GM13977 (cell line): ENCODE measurements at regions not wholly inside any gene's neighbourhood (a gene's known extent, or its start where the extent isn't known, plus 50 kb on each side); places are given as distances from the start of the nearest gene placed in this dataset.
"Not testable (repeated sequence)": the region's sequence is repeated elsewhere in the genome, so short reads cannot be mapped to it uniquely, and the experiment has no call there.

ENCODE experiments used
- DNase-seq: peaks from one replicate; pipeline ENCODE4 v3.0.0; 2012; ENCODE audit warnings: low spot score
- in situ Hi-C: fragments of 300-500 bp; cut with MboI; formaldehyde crosslinking; loops from one replicate; pipeline ENCODE4 v1.12.0; 2022; ENCODE audit warnings: low sequenced_read_pairs, low pct_unique_long_range_greater_than_20kb, mixed read lengths, inconsistent platforms; ENCODE audit not compliant: unreplicated experiment
- TF ChIP-seq, protein P1 (sequence below): IDR thresholded peaks from 2 replicates; pipeline ENCODE4 v1.5.1; 2012; ENCODE audit warnings: mild to moderate bottlenecking, control low read depth; ENCODE audit not compliant: insufficient read depth; ENCODE audit errors: extremely low read depth, missing control alignments

- in situ Hi-C loops = no loop called here
- TF ChIP-seq, protein P1, sequence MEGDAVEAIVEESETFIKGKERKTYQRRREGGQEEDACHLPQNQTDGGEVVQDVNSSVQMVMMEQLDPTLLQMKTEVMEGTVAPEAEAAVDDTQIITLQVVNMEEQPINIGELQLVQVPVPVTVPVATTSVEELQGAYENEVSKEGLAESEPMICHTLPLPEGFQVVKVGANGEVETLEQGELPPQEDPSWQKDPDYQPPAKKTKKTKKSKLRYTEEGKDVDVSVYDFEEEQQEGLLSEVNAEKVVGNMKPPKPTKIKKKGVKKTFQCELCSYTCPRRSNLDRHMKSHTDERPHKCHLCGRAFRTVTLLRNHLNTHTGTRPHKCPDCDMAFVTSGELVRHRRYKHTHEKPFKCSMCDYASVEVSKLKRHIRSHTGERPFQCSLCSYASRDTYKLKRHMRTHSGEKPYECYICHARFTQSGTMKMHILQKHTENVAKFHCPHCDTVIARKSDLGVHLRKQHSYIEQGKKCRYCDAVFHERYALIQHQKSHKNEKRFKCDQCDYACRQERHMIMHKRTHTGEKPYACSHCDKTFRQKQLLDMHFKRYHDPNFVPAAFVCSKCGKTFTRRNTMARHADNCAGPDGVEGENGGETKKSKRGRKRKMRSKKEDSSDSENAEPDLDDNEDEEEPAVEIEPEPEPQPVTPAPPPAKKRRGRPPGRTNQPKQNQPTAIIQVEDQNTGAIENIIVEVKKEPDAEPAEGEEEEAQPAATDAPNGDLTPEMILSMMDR = no peak
- DNase-seq = no peak
These were observed 304.9 kb downstream of the PCDH20 start for GRCh38 chr13:61110732-61111131.

- no peak for DNase-seq
- in situ Hi-C loops = no loop called here
- TF ChIP-seq, protein P1 = no peak
These were observed 305.9 kb downstream of the PCDH20 start for GRCh38 chr13:61109741-61110140.

DNA sequence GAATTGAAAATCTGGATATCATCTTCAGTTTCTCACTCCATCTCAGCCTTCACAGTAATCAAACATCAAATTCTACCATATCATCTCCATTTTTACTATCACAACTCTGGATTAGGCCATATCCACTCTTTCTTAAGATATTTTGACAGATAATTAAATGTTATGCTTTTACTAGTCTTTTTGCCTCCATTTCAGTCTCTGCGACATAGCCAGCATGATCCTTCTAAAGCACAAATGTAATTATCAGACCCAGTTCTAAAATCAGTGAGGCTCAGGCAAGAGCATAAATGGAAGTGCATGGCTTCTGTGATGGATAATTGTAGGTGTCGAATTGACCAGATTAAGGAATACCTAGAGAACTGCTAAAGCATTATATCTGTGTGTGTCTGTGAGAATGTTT is 307.7 kb downstream of the PCDH20 start:
- in situ Hi-C loops = no loop called here
- TF ChIP-seq, protein P1 = no peak
- no peak for DNase-seq

- no peak for DNase-seq
- in situ Hi-C loops = no loop called here
- TF ChIP-seq, protein P1 = no peak
These were observed 319.8 kb downstream of the PCDH20 start for GRCh38 chr13:61095885-61096284.

DNA sequence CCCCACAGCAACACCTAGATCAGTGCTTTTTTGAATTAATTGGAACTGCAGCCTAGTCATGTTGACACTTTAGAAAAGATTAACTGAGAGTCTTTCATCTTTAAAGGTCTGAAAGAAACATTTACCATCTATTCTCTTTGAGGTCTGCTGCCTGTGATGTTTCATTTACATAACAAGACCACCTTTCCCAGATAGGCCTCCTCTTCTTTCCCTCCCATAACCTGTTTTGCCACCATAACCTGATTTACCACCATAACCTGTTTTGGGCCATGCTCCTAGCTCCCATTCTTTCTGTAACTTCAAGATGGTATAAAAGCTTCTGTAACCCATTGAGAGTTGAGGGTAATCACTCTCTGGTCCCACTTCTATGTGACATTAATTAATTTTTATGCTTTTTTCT is 320.8 kb downstream of the PCDH20 start:
- TF ChIP-seq, protein P1 = no peak
- no peak for DNase-seq
- in situ Hi-C loops = no loop called here

- in situ Hi-C loops, DNase-seq: not testable (repeated sequence)
These were observed 325.8 kb downstream of the PCDH20 start for GRCh38 chr13:61089894-61090293.

- TF ChIP-seq, protein P1 = no peak
- no peak for DNase-seq
- in situ Hi-C loops = no loop called here
These were observed 329.6 kb downstream of the PCDH20 start for GRCh38 chr13:61086087-61086486.
